Fibroblast of skin of back (primary cell): ENCODE measurements at regions not wholly inside any gene's neighbourhood (a gene's known extent, or its start where the extent isn't known, plus 50 kb on each side); places are given as distances from the start of the nearest gene placed in this dataset.
A peak's percentile ranks its signal among the peaks of the same experiment; 100 is the strongest.
"Not testable (repeated sequence)": the region's sequence is repeated elsewhere in the genome, so short reads cannot be mapped to it uniquely, and the experiment has no call there.

Experiments used
- DNase-seq: peaks from one replicate; pipeline ENCODE4 v3.0.0-alpha.2; 2013

GRCh38 chr12:85574291-85574690 lies 261.9 kb downstream of the RASSF9 start:
- no peak for DNase-seq

GRCh38 chr12:85575120-85576096 lies 260.8 kb downstream of the RASSF9 start:
- DNase-seq: peak; percentile 67

GRCh38 chr12:85580562-85581168 lies 255.5 kb downstream of the RASSF9 start:
- DNase-seq: no peak

- DNase-seq: no peak
Observed at GRCh38 chr12:85587158-85587557, 249.1 kb downstream of the RASSF9 start.

GRCh38 chr12:85588221-85588620 lies 248.0 kb downstream of the RASSF9 start:
- DNase-seq: no peak

GRCh38 chr12:85600841-85601240 lies 235.4 kb downstream of the RASSF9 start:
- no peak for DNase-seq

GRCh38 chr12:85603556-85603955 lies 232.7 kb downstream of the RASSF9 start:
- DNase-seq: no peak

GRCh38 chr12:85606455-85606854 lies 229.8 kb downstream of the RASSF9 start:
- no peak for DNase-seq

- DNase-seq: no peak
Observed at GRCh38 chr12:85609778-85610177, 226.4 kb downstream of the RASSF9 start.

- DNase-seq: no peak
Observed at GRCh38 chr12:85610194-85610593, 226.0 kb downstream of the RASSF9 start.

- no peak for DNase-seq
Observed at GRCh38 chr12:85616201-85616600, 220.0 kb downstream of the RASSF9 start.

- no peak for DNase-seq
Observed at GRCh38 chr12:85617307-85618091, 218.7 kb downstream of the RASSF9 start.

- DNase-seq: no peak
Observed at GRCh38 chr12:85621041-85621440, 215.2 kb downstream of the RASSF9 start.

GRCh38 chr12:85623763-85624162 lies 212.4 kb downstream of the RASSF9 start:
- DNase-seq: no peak

- no peak for DNase-seq
Observed at GRCh38 chr12:85625467-85625866, 210.7 kb downstream of the RASSF9 start.

GRCh38 chr12:85626001-85626783 lies 210.0 kb downstream of the RASSF9 start:
- DNase-seq: peak; percentile 80

- DNase-seq: no peak
Observed at GRCh38 chr12:85626784-85627171, 209.4 kb downstream of the RASSF9 start.

GRCh38 chr12:85627584-85627983 lies 208.6 kb downstream of the RASSF9 start:
- DNase-seq: peak; percentile 72

- DNase-seq: not testable (repeated sequence)
Observed at GRCh38 chr12:85628562-85628961, 207.6 kb downstream of the RASSF9 start.

GRCh38 chr12:85630851-85631250 lies 205.4 kb downstream of the RASSF9 start:
- no peak for DNase-seq

GRCh38 chr12:85632390-85632789 lies 203.8 kb downstream of the RASSF9 start:
- DNase-seq: no peak

GRCh38 chr12:85633491-85633890 lies 202.7 kb downstream of the RASSF9 start:
- DNase-seq: no peak
